Stimulated activated CD8-positive, alpha-beta memory T cell treated with anti-CD3 and anti-CD28 coated beads, Interleukin-15, amount 100 ng/mL, for 24 hours (primary cell): ENCODE measurements at regions not wholly inside any gene's neighbourhood (a gene's known extent, or its start where the extent isn't known, plus 50 kb on each side); places are given as distances from the start of the nearest gene placed in this dataset.

Experiments used
- DNase-seq: peaks from one replicate; pipeline ENCODE4 v3.0.0-alpha.2; 2020; ENCODE audit warnings: low read depth

- DNase-seq = no peak
Observed at GRCh38 chr6:147867433-147868226, 359.1 kb downstream of the SAMD5 start.

- no peak for DNase-seq
Observed at GRCh38 chr6:147868427-147869190, 360.1 kb downstream of the SAMD5 start.

- DNase-seq = no peak
Observed at GRCh38 chr6:147869201-147869600, 360.7 kb downstream of the SAMD5 start.

- DNase-seq = no peak
Observed at GRCh38 chr6:147869869-147870268, 361.4 kb downstream of the SAMD5 start.

- no peak for DNase-seq
Observed at GRCh38 chr6:147870506-147871110, 362.1 kb downstream of the SAMD5 start.

GRCh38 chr6:147872002-147872401 is 363.5 kb downstream of the SAMD5 start:
- DNase-seq = no peak

GRCh38 chr6:147873816-147874215 is 365.3 kb downstream of the SAMD5 start:
- DNase-seq = no peak

GRCh38 chr6:147874322-147874721 is 365.8 kb downstream of the SAMD5 start:
- no peak for DNase-seq

GRCh38 chr6:147879031-147879580 is 370.6 kb downstream of the SAMD5 start:
- DNase-seq = no peak

GRCh38 chr6:147881432-147881831 is 372.9 kb downstream of the SAMD5 start:
- no peak for DNase-seq

GRCh38 chr6:147888374-147888773 is 379.9 kb downstream of the SAMD5 start:
- DNase-seq = no peak

GRCh38 chr6:147891671-147892070 is 383.2 kb downstream of the SAMD5 start:
- no peak for DNase-seq

GRCh38 chr6:147892476-147892875 is 384.0 kb downstream of the SAMD5 start:
- no peak for DNase-seq

GRCh38 chr6:147895272-147895671 is 386.8 kb downstream of the SAMD5 start:
- no peak for DNase-seq

GRCh38 chr6:147900247-147900830 is 391.8 kb downstream of the SAMD5 start:
- no peak for DNase-seq

- DNase-seq = no peak
Observed at GRCh38 chr6:147903321-147903720, 394.8 kb downstream of the SAMD5 start.

- DNase-seq = no peak
Observed at GRCh38 chr6:147903931-147904330, 395.4 kb downstream of the SAMD5 start.

- DNase-seq = no peak
Observed at GRCh38 chr6:147904416-147904815, 395.9 kb downstream of the SAMD5 start.

- no peak for DNase-seq
Observed at GRCh38 chr6:147905711-147906110, 397.2 kb downstream of the SAMD5 start.

- DNase-seq = no peak
Observed at GRCh38 chr6:147906361-147906760, 397.9 kb downstream of the SAMD5 start.

GRCh38 chr6:147909640-147910039 is 401.1 kb downstream of the SAMD5 start:
- DNase-seq = no peak

- DNase-seq = no peak
Observed at GRCh38 chr6:147910281-147910680, 401.8 kb downstream of the SAMD5 start.
